Body of pancreas (tissue), 4 donors: ENCODE measurements at regions not wholly inside any gene's neighbourhood (a gene's known extent, or its start where the extent isn't known, plus 50 kb on each side); places are given as distances from the start of the nearest gene placed in this dataset.

ENCODE experiments used
- POLR2A ChIP-seq, 3 donors: fragments of 450-650 bp; IDR thresholded peaks; one replicate each; pipeline ENCODE4 v1.6.1; 2016; ENCODE audit warnings: antibody characterized with exemption in 3 of 3, mild to moderate bottlenecking in 2 of 3
- TF ChIP-seq, protein P1 (sequence below), 7 experiments: fragments of 450-650 bp in 4 of 7; fragments of 200-600 bp in 3 of 7; sonication (generic) in 3 of 7; IDR thresholded peaks; one replicate each; pipeline ENCODE4 v1.5.1; 2016 to 2019; ENCODE audit warnings: antibody characterized with exemption in 7 of 7

DNA sequence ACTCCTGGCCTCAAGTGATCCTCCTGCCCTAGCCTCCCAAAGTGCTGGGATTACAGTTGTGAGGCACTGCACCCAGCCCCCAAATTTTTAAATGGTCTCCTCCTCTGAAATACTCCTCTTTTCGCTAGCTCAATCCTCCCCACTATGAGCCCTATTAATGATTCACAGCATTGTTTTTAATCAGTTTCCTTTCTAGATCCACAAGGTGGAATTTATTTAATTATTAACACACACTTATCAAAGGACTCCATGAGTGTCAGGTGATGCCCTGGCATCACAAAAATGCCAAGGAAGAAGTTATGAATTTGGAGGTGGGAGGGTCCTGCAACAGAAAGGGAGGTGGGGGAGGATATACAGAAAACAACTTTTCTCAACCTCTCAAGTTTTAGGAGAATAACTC is 806.5 kb downstream of the PRELID2 start:
- no peak for TF ChIP-seq POLR2A (IDR thresholded peaks at IDR 0.05)
- TF ChIP-seq, protein P1, sequence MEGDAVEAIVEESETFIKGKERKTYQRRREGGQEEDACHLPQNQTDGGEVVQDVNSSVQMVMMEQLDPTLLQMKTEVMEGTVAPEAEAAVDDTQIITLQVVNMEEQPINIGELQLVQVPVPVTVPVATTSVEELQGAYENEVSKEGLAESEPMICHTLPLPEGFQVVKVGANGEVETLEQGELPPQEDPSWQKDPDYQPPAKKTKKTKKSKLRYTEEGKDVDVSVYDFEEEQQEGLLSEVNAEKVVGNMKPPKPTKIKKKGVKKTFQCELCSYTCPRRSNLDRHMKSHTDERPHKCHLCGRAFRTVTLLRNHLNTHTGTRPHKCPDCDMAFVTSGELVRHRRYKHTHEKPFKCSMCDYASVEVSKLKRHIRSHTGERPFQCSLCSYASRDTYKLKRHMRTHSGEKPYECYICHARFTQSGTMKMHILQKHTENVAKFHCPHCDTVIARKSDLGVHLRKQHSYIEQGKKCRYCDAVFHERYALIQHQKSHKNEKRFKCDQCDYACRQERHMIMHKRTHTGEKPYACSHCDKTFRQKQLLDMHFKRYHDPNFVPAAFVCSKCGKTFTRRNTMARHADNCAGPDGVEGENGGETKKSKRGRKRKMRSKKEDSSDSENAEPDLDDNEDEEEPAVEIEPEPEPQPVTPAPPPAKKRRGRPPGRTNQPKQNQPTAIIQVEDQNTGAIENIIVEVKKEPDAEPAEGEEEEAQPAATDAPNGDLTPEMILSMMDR (IDR thresholded peaks at IDR 0.05), result no peak
